ENCODE measurements at regions not wholly inside any gene's neighbourhood (a gene's known extent, or its start where the extent isn't known, plus 50 kb on each side); places are given as distances from the start of the nearest gene placed in this dataset.
"Not testable (repeated sequence)": the region's sequence is repeated elsewhere in the genome, so short reads cannot be mapped to it uniquely, and the experiment has no call there.

DNA sequence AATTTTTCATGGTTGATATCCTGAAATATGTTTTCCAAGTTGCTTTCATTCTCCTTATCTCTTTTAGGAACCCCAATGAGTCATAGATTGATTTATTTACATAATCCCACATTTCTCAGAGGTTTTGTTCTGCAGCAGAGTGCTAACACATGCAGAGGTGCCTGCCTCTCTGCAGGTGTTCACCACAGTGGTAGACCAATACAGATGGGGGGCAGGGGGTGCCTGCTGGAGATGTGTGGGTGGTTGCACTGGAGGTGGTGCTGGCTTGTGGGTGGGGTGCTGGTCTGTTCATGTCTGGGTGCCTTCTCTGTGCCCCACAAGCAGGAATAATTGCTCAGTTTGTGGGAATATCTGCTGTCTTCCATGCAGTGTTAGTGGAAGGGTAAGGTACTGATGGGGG, 131.1 kb downstream of the JRKL start:
- DNase-seq (ENCODE audit: low spot score) = no peak

DNA sequence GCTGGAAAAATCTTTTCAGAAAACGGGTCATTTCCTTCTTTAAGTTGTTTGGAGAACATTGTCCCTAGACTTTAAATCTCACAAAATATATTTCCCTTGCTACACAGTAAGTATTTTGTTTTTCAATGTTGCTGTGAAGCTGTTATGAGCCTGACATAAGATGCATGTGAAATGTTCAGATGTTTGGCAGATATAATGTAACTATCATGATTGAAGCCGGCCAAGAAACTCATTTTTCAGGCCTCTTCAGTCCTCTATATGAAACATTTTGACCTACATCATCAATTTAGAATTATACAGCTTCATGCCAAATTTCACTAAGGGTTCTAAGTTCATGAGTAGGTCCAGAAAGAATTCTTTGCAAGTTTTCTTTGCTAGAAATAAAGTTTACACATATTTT, 133.8 kb downstream of the JRKL start:
- no peak for DNase-seq (ENCODE audit: low spot score)

DNA sequence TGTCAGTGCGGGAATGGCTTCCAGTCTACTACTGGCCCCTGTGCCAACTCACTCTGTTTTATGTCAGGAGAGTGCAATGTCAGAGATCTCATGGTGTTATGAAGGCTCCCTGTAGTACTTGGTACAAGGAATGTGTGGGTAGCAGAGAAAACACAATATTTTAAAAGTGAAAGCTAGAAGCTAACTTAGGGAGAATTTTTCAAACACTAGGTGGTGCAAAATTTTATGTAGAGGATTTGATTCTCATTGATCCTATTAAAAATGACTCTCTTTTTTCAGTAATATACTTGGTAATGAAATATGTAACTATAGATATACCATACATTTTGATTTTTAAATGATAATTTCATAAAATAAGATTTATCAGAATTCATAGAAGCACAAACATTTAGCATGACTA, 134.7 kb downstream of the JRKL start:
- DNase-seq (ENCODE audit: low spot score) = no peak

DNA sequence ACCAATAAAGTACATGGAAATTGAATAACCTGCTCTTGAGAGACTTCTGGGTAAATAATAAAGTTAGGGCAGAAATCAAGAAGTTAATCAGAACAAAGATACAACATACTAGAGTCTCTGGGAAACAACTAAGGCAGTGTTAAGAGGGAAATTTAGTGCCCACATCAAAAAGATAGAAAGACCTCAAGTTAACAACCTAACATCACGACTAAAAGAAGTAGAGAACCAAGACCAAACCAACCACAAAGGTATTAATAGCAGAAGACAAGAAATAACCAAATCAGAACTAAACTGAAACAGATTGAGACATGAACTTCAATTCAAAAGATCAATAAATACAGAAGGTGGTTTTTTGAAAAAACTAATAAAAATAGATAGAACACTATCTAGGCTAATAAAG, 140.7 kb downstream of the JRKL start:
- no peak for DNase-seq (ENCODE audit: low spot score)

DNA sequence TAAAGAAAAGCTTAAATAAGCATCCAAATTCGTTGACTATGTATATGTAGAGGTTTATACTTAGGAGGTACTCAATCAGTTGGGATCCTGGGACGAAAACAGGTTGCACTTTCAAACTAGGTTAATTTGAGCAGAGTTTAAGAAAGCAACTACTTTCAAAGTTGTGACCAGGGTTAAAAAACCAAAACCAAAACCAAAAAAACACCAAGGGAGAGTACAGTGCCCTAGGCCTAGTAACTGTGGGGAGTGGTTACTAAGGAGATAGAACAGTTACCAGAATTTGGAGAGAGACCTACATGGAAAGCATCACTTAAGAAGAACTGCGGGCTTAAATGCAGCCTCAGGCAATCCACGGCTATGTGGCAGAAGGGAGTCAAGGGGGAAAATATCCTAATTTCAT, 148.3 kb downstream of the JRKL start:
- no peak for DNase-seq (ENCODE audit: low spot score)

DNA sequence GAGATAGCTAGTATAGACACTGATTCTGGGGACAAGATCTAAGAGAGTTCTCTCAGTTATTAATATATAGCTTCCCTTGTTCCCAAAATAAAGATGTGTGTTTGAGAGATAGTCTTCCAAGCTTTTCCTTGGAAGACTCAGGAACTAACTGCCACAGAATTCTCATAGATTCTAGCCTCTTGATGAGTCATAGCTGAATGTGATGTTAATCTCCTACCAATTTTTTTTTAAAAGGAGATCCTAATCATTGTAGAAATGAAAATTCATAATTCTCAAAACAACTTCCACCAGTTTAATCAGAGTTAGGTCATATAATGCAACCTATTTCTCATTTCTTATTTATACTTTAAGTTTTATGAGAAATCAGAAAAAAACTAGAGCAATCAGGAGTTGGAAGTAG, 148.8 kb downstream of the JRKL start:
- no peak for DNase-seq (ENCODE audit: low spot score)

DNA sequence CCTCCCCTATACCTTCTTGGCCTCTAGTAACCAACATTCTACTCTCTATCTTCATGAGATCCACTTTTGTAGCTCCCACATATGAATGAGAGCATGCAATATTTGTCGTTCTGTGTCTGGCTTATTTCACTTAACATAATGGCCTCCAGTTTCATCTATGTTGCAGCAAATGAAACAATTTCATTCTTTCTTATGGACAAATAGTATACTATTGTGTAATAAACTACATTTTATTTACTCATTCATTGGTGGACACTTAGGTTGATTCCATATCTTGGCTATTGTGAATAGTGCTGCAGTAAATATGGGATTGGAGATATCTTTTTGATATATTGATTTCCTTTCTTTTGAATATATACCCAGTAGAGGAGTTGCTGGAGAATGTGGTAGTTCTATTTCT, 151.1 kb downstream of the JRKL start:
- DNase-seq (ENCODE audit: low spot score) = no peak

DNA sequence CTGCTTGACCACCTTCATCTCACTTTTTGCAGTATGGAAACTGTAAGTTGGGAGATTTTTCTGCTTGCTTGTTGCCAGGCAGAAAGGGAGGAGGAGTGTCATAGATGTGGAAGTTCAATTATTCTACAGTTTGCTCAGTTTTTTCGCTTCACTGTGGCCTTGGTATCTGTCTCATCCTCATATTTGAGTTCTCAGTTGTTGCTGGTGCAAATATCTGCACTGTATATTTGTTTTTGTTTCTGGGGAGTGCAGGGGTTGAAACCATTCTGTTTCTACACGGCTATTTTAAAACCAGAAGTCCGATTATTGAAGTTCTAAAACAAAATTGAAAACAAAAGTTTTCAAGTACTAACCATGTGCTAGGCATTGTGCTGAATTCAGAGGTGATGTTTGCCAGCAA, 153.4 kb downstream of the JRKL start:
- DNase-seq (ENCODE audit: low spot score) = no peak

DNA sequence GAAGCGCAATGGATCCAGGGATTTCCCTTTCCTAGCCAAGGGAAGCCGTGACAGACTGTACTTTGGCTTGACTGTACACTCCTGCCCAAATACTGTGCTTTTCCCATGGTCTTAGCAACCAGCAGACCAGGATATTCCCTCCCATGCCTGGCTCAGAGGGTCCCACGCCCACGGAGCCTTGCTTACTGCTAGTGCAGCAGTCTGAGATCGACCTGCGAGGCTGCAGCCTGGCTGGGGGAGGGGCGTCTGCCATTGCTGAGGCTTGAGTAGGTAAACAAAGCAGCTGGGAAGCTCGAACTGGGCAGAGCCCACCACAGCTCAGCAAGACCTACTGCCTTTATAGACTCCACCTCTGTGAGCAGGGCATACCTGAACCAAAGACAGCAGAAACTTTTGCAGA, 155.4 kb downstream of the JRKL start:
- DNase-seq (ENCODE audit: low spot score) = not testable (repeated sequence)

DNA sequence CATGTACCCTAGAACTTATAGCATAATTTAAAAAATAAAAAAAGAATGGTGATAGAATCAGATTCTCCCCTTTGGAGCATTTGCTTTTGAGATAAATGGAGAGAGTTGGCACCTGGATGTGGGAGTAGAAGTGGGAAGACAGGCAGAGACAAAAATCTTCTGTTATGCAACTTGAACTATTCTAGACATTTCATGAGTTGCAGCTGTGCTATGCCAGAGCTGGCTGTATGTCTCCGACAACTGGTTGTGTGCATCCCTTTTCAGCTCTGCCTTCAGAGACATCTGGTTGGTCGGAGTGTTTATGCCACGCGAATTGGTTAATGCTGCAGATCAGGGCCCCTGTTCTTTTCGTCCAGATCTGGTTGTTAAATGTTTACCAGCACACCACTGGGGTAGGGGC, 161.3 kb downstream of the JRKL start:
- DNase-seq (ENCODE audit: low spot score) = no peak

DNA sequence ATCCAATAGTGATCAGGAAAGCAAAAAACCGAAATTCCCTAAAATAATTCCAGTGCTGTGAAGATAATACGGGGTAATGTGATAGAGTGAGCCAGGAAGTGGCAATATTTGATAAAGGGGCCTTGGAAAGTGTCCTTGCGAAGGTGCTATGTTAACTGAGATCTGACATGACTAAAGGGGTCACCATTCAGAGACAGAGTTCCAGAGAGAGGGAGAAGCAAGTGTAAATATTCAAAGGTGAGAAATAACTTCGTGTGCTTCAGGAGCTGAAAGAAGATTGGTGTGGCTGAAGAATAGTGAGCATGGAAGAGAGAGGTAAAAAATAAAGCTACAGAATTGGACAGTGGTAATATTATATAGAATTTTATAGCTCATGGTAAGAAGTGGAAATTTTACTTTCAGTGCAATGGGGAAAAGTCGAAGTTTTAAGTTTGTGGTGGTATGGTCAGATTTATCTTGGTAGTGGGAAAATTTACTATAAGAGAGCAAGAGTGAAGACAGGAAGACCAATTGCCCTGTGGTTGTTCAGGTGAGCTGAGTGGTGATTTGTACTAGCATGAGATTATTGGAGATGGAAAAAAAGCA, 164.5 kb downstream of the JRKL start:
- no peak for DNase-seq (ENCODE audit: low spot score)

DNA sequence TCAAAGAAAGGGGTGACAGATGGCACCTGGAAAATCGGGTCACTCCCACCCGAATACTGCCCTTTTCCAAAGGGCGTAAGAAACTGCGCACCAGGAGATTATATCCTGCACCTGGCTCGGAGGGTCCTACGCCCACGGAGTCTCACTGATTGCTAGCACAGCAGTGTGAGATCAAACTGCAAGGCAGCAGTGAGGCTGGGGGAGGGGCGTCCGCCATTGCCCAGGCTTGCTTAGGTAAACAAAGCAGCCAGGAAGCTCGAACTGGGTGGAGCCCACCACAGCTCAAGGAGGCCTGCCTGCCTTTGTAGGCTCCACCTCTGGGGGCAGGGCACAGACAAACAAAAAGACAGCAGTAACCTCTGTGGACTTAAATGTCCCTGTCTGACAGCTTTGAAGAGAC, 166.0 kb downstream of the JRKL start:
- DNase-seq (ENCODE audit: low spot score) = not testable (repeated sequence)

DNA sequence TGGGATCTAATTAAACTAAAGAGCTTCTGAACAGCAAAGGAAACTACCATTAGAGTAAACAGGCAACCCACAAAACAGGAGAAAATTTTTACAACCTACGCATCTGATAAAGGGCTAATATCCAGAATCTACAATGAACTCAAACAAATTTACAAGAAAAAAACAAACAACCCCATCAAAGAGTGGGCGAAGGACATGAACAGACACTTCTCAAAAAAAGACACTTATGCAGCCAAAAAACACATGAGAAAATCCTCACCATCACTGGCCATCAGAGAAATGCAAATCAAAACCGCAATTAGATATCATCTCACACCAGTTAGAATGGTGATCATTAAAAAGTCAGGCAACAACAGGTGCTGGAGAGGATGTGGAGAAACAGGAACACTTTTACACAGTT, 170.9 kb downstream of the JRKL start:
- DNase-seq (ENCODE audit: low spot score) = not testable (repeated sequence)

DNA sequence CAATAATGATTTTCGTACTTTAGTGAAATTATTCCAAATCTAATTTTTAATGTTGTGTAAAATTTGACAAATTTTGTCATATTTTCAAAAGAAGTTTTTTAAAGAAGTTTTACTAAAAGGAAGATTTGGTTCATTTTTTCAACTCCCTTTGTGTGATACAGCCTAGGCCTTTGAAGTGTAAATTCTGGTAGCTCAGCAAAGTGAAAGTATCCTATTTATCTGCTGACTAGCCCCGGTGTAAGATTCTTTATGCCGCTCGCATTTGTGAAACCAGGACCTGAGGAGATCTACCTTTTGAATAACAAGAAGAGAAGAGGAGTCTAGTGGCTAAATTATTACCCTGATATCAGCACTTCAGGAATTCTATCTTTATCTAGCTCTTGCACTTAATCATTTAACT, 177.4 kb downstream of the JRKL start:
- no peak for DNase-seq (ENCODE audit: low spot score)

DNA sequence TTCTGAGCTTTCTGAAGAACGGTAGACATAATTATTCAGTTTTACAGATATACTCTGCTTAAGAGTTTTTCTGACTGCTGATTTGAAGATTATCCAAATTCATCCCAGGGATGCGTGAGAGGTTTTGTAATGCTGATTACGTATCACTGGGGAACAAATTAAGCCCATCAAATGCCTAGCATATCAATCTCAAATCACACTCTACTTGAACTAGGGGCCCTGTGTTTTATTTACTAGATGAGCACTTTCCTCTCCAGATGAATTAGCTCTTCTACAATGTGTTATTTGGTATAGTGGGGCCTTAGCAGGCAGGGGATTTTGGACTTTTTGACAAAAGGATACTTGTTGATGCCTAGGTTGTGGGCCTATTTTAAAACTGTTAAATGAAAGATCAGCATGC, 177.9 kb downstream of the JRKL start:
- no peak for DNase-seq (ENCODE audit: low spot score)

DNA sequence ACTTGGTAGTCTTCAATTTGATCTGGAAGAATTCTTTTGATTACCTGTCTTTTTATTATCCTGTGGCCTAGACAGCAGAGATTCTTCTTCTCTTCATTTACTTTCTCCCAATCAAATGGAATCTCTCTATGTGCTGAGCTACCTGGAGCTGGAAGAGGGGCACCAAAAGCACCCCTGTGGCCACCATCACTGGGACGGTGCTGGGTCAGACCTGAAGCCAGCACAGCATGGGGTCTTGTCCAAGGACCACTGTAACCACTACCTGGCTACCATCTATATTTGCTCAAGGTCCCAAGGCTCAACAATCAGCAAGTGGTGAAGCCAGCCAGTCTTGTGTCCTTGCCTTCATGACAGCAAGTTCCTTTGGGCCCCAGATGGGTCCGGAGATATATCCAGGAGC, 186.6 kb downstream of the JRKL start:
- no peak for DNase-seq (ENCODE audit: low spot score)

DNA sequence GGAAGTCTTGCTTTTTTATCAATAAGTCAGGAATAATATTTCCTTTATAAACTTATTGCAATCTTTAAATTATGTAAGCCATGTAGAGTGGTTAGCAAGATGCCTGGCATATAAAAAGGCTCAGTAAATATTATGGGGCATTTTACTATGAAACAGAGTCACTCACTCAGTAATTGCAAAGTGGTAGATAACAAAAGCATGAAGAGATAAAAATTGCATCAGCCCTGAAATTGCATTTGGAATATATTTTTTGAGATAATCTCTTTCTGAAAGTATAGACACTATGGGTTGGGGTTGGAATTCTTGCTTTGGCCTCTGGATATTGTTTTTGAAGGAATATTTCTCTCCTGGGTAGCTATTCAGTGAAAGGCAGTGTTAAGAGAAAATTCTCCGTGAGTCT, 188.6 kb downstream of the JRKL start:
- DNase-seq (ENCODE audit: low spot score) = no peak

DNA sequence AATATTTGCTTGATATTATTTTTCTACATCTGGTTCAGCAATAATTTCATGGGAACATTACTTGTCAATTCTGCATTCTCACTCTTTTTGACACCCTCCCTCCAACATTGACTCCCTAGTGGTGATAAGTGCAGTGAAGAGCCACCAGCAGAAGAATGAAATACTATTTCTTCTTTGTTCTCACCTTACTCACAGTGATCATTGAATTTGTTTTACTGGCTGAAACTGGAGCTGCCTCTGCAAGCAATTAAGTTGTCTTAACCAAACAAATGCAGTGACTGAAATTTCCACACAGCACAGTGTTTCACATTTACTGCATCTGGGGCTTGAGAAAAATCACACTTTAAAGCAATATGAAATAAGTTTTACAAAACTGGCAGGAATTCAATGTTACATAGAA, 189.8 kb downstream of the JRKL start:
- DNase-seq (ENCODE audit: low spot score) = no peak

DNA sequence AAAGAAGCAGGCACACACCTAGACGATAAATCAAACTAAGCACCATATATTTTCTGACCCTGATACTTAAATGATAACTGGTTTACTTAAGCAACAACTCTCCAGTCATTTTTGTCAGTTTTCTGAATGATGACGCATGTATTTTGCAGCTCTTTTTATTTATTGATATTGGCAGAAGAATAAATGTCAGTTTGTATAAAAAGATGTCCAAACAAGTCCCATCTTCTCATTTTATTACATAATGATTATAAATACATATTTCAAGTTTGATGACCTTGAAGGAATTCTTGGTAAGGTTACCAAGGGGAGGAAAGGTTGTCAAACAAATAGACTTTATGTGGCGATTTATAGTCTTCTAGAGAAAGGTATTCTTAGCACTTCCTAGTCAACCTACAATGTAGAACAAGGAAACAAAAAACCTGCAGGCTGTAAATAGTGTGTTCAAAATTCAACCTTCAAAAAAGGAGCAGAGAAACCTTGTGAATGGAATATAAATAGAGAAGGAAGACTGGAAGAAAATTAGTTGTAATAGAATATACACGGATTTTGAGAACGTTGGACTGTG, 190.7 kb downstream of the JRKL start:
- DNase-seq (ENCODE audit: low spot score) = no peak

DNA sequence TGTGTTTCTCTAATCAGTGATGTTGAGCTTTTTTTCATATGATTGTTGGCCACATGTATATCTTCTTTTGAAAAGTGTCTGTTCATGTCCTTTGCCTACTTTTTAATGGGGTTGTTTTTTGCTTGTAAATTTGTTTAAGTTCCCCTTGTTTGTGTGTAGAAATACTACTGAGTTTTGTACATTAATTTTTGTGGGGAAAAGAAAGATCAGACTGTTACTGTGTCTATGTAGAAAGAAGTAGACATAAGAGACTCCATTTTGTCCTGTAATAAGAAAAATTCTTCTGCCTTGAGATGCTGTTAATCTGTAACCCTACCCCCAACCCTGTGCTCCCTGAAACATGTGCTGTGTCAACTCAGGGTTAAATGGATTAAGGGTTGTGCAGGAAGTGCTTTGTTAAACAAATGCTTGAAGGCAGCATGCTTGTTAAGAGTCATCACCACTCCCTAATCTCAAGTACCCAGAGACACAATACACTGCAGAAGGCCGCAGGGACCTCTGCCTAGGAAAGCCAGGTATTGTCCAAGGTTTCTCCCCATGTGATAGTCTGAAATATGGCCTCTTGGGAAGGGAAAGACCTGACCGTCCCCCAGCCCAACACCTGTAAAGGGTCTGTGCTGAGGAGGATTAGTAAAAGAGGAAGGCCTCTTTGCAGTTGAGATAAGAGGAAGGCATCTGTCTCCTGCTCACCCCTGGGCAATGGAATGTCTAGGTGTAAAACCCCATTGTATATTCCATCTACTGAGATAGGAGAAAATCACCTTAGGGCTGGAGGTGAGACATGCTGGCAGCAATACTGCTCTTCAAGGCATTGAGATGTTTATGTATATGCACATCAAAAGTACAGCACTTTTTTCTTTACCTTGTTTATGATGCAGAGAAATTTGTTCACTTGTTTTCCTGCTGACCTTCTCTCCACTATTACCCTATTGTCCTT, 196.4 kb downstream of the JRKL start:
- not testable (repeated sequence) for DNase-seq (ENCODE audit: low spot score)

DNA sequence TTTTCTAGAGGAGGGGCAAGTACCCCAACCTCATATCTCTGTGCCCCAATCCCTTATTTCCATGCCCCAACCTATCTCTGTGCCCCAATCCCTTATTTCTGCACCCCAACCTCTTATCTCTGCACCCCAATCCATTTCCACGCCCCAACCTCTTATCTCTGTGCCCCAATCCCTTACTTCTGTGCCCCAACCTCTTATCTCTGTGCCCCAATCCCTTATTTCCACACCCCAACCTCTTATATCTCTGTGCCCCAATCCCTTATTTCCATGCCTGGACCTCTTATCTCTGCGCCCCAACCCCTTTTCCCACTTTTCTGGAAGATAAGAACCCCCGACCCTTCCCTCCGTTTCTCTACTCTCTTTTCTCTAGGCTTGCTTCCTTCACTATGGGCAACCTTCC, 199.0 kb downstream of the JRKL start:
- DNase-seq (ENCODE audit: low spot score) = not testable (repeated sequence)

DNA sequence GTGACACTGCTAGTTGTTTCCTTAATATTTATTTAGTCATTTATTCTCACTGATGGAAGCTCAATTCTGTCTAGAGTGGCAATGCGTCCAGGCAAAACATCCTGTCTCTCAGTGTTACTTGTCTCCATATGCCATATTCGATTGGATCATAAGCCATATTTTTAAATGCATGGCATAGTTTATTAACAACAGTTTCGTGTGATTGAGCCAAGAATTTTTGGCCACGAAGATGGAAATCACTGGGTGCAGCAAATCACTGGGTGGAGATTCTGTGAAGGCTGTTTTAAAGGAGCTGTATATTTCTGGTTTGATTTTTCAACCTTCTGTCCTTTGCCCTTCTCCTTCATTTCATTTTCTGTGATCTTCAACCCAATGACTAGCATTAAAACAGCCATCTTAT, 205.2 kb downstream of the JRKL start:
- DNase-seq (ENCODE audit: low spot score) = no peak

DNA sequence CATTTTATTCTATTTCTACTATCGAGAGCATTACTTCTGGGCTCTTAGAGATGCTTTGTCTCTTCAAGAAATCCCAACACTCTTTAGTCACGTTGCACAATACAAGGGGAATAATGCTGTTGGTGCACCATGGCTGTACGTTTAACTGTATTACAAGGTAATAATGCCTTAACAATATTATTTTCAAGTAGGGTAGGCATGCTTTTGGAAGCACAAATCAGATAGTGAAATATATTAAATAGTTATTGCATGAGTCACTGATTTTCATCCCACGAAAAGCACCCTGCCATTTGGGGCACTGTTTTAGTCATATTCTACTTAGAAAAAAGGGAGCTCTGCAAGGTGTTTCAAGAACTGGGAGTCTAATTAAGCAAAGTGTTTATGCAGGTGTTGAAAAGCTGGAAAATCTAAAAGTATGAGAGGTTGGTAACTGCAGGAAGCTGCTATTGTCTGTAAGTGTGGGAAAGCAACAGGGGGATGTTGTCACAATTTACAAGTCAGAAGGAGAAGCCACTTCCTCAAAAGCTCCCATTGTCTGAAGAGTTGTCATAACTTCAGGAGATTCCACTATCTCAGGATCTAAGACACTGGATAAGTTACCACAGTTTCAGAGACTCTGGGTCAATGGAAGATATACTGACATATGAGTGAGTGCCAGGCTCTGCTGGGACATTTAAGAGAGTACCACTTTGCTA, 218.2 kb downstream of the JRKL start:
- DNase-seq (ENCODE audit: low spot score) = no peak

Data from mucosa of gallbladder (tissue), 1 donor.